Hematopoietic multipotent progenitor cell treated with erythropoietin and hydrocortisone succinate and interleukin-3 and kit ligand, for 4 days (in vitro differentiated cells): ENCODE measurements at regions not wholly inside any gene's neighbourhood (a gene's known extent, or its start where the extent isn't known, plus 50 kb on each side); places are given as distances from the start of the nearest gene placed in this dataset.

ENCODE experiments used
- DNase-seq: peaks from one replicate; pipeline ENCODE4 v3.0.0-alpha.2; 2015

DNA sequence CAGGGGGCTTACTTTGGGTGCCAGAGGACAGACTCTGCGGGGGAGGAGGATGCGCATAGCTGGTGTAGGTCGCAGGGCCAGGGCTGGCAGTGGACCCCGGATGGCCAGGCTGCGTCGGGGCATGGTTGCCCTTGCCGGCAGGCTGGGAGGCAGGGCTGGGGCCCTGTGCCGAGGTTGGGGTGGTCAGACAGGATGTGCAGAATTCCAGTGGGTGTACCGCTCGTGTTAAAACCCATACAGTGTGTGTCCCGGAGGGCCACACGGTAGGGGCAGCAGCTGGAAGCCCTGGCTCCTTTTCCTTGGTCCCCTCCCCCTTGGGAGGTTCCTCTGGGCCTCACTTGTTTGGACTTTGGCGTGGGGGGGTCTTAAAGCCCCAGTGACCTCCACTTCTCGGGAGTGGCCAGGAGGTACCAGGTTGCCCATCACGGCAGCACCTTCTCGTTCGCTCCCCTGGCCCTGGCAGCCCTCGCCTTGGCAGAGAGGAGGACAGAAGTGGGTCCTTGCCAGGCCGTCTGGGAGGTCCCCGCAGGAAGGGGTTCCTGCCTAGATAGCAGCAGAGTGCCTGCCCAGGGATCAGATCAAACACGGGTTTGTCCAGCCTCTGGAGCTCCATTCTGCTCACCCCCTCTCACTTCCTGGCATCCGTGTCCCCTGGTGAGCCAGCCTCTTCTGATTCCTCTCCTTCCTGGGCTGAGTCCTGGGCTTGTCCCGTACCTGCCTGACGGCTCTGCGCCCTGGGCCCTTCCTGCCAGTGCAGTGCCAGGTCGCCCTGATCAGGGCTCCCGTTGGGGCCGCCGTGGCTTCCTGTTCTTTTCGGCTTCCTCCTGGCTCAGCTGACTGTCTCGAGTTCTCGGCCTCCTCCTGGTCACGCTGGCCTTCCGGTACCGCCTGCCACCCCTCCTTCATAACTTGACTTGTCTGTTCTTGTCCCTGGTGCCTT is 56.7 kb upstream of the HGFAC start:
- peak; percentile 66 for DNase-seq

DNA sequence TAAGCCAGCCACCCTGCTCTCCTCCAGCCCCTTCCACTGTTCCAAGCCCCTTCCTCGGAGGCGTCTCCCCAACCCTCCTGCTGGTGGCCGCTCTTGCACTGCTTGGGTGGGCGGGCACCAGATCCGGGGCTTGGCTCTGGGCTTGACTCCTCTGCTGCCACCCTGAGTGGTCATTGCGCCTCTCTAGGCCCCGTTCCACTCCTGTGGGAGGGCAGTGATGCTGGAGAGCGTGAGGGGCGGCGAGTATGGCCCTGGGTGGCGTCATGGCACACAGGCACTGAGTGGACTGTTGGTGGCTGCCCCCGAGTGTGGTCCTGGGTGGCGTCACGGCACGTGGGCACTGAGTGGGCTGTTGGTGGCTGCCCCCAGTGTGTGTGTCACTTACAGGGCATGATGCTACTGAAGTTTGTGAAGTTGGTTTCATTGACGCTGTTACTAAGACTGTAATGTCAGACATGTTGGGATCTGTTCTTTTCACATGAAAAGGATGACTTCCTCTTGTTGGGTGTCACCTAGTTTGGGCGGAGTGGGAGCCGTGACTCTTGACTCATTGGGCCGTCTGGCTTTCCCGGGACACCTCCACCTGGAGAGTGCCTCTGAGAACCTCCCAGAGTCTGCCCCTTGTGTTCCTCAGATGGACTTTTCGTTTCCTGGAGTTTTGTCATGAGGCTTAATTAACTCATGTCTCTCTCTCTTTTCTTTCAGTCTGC is 55.9 kb upstream of the HGFAC start:
- DNase-seq = no peak

DNA sequence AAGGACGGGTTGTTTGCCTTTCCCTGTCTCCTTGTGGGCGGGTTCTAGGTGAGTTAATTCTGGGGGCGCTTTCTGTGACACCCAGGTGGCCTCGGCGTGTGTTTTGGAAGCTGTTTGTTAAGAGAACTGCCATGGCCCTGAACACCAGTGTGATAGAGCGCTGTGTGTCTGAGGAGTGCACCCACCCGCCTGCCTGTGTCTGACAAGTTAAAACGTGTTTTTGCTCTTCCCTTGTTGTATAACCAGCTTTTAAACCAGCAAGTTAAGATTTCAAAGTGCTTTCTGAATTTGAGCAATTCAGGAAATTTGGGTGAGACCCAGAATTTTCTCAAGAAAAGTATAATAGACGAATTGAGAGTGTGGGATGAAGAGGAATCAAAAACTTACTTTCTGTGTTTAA is 55.2 kb upstream of the HGFAC start:
- DNase-seq = no peak

DNA sequence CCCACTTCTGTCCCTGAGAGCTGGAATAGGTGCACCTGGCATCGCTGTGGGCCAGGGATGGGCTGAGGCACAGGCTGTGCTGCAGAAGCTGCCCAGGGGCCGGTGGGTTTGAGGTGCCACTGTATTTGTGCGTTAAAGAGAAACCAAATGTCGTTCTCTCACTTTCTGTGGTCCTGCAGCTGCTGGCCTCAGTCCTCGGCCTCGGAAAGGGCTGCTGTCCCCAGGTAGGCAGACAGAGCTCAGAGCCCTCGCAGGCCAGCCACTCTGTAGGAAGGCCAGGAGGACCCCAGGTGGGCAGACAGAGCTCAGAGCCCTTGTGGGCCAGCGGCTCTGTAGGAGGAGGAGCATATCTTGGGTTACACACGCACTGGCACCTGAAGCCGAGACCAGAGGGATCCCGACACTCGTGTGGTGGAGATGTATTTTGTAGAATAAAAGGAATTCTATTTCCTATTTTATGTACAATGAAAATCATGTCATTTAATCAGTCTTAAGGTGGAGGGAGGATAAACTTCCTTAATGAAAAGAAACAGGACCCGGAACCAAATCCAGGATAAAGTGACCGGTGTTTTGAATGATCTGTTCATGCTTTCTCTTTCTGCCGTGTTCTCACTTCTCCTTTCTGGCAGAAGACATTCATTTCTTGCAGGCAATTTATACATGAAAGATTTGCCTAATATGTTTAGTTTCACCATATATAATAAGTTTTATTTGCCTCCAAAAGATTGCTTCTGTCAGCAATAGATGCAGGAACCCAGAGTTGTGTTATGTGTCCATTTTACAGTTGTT is 54.4 kb upstream of the HGFAC start:
- DNase-seq = peak; percentile 31

DNA sequence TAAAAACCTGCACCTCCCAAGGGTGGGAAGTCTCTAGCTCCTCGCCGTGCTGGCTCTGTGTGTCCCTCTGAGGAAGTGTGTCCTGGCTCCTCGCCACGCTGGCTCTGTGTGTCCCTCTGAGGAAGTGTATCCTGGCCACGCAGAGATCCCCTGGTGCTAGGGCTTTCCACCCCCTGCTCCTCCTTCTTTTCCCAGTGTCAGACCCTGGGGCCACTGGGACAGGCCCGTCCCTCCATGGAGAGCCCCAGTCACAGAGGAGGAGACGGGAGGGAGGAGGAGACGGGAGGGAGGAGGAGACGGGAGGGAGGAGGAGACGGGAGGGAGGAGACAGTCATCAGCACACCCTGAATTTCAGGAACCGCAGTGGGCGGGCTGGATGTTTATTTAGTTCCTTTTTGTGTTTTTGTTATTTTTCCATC is 53.8 kb upstream of the HGFAC start:
- peak; percentile 53 for DNase-seq

DNA sequence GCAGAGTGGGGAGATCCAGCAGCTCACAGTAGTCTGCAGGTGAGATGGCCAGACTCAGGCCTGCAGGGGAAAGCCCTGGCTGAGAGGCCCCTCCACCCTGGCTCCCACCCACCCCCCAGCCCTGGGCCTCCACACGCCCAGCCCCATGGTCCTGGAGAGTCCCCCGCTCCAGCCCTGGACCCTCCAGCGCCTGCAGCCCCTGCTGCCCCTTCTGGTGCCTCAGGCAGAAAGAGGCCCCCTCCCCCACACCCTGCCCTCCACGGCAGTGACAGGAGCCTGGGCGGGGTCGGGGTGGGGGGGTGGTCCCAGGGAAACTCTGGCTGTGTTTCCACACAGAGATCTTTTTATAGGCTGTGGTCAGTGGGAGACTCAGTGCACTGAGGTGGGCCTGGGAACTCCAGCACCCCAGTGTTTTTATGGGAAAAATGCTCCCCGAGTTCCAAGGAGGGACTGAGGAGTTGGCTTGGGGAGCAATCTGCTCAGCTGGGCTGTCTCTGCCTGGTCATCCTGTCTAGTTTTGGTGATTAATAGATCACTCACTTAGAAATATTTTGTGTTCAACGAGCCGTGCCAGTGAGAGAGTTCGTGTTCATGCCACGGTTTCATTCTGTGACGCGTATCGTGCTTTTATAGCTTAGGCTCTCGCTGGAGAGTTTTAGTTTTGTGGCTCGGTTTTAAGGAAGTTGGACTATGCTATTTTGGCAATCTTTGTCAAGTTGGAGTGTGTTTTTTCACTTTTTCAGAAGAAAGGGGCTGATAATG is 53.1 kb upstream of the HGFAC start:
- peak; percentile 70 for DNase-seq

DNA sequence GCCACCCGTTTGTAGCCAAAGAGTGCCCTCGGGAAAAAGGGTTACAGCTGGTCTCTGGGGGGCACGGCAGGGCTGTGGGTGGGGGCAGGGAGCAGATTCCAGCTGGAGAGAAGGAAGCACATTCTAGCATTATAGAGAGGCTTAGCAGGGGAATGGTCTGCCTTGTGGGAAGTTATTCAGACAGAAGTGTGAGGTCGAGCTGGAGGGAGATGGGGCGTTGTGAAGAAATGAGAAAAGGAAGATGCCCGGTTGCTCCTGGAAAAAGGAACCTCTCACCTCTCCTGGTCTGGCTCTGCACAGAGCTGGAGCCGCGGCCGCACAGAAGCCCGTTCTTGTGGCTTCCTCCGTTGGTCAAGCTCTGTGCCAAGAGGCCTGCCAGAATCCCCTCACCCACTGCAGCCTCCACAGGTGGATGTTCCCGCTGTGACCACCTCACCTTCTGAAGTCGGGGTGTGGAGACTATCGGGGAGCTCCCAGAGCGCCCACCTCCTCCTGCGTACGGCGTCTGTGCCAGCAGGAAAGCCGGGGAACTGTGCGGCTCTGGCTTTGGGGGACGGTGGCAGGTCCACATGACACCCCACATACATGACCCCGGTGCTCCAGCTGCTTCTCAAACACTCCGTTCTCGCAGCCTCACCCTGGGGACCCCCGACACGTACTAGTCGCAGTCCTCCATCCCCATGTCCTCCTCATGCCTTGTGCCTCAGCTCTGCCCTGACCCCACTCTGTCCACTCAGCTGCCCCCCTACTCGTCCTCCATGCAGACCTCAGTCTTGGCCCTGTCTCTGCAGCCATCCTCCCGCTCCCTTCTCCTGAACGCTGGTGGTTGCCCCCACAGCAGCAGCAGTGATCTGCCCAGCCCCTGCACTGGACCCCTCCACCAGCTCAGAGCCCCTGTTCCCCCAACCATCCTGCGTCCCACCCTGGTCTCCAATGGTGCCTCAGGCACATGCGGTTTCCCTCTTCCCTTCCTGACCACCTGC is 52.2 kb upstream of the HGFAC start:
- no peak for DNase-seq

DNA sequence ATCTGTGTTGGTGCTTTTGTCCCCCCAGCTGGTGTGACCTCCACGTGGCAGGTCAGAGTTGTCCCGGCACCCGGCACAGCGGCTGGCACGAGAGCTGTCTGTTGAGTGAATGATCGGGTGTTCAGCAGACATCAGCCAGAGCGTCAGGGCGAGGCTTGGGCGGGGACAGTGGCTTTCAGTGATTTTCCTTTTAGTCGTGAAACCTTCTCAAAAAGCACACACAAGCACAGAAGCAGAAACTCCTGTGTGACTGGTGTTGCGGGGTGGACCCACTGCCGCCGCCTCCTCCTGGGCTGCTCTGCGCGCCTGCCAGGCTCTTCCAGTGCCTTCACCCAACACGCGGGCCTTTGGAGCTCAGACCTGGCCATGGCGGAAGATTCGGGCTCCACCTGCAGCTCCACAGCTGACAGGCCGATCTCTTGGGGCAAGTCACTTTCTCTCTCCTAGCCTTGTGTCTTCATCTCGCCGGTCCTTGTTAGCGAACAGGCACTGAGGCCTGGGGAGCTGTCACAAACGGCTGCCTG is 51.4 kb upstream of the HGFAC start:
- DNase-seq = no peak

DNA sequence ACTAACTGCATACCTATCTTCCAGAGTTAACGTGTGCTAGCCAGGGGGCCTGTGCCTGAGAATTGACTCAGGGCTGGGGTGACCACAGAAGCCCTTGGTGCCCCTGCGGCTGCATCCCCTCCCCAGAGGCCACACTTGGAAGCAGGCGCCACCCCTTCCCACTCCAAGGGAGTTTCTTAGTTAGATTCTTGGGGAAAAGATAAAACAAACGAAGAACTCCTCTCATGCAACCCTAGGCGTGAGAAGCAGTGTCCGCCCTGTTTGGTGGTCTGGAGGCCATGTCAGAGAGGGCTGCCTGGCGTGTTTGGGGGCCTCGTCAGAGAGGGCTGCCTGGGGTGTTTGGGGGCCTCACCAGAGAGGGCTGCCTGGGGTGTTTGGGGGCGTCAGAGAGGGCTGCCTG is 50.3 kb upstream of the HGFAC start:
- DNase-seq = no peak
